K562 (cell line): ENCODE measurements at regions not wholly inside any gene's neighbourhood (a gene's known extent, or its start where the extent isn't known, plus 50 kb on each side); places are given as distances from the start of the nearest gene placed in this dataset. TPM values are rescaled to one million over a fixed set of nuclear protein-coding genes. Genes with fewer than 3 reads are reported as not detected.

Source experiments
- small RNA-seq: library from RNA; depleted of rRNA; stranded (forward); fragments of <200 nt; gene quantifications from one replicate; pipeline ENCODE3, GENCODE V24; 2014

Small RNA genes lying in the stretch of these regions (small RNA-seq; reads per million reads assigned to genes)
- gene RF00424, result not detected
